IPS DF 4.7 (cell line): ENCODE measurements at regions not wholly inside any gene's neighbourhood (a gene's known extent, or its start where the extent isn't known, plus 50 kb on each side); places are given as distances from the start of the nearest gene placed in this dataset.

ENCODE experiments used
- DNase-seq: peaks from one replicate; pipeline ENCODE4 v3.0.0-alpha.2; 2013; ENCODE audit warnings: low spot score; ENCODE audit errors: extremely low read depth

GRCh38 chr7:25835197-25835596, 316.8 kb upstream of the NFE2L3 start:
- no peak for DNase-seq

- DNase-seq: no peak
Measured at GRCh38 chr7:25839084-25839769, 312.8 kb upstream of the NFE2L3 start.

GRCh38 chr7:25840209-25840792, 311.7 kb upstream of the NFE2L3 start:
- no peak for DNase-seq

GRCh38 chr7:25841575-25841974, 310.4 kb upstream of the NFE2L3 start:
- DNase-seq: no peak

- no peak for DNase-seq
Measured at GRCh38 chr7:25842201-25842733, 309.7 kb upstream of the NFE2L3 start.

GRCh38 chr7:25843467-25843866, 308.5 kb upstream of the NFE2L3 start:
- DNase-seq: no peak

- no peak for DNase-seq
Measured at GRCh38 chr7:25844102-25844870, 307.7 kb upstream of the NFE2L3 start.

GRCh38 chr7:25845464-25845863, 306.5 kb upstream of the NFE2L3 start:
- no peak for DNase-seq

- no peak for DNase-seq
Measured at GRCh38 chr7:25846722-25847121, 305.3 kb upstream of the NFE2L3 start.

- DNase-seq: no peak
Measured at GRCh38 chr7:25847336-25848070, 304.5 kb upstream of the NFE2L3 start.

- DNase-seq: no peak
Measured at GRCh38 chr7:25849500-25850184, 302.4 kb upstream of the NFE2L3 start.

- DNase-seq: no peak
Measured at GRCh38 chr7:25850216-25850615, 301.8 kb upstream of the NFE2L3 start.

- DNase-seq: no peak
Measured at GRCh38 chr7:25850735-25851134, 301.3 kb upstream of the NFE2L3 start.

- DNase-seq: no peak
Measured at GRCh38 chr7:25851332-25852210, 300.4 kb upstream of the NFE2L3 start.

- DNase-seq: no peak
Measured at GRCh38 chr7:25852211-25852938, 299.6 kb upstream of the NFE2L3 start.

- no peak for DNase-seq
Measured at GRCh38 chr7:25852939-25853271, 299.1 kb upstream of the NFE2L3 start.

GRCh38 chr7:25853314-25853713, 298.7 kb upstream of the NFE2L3 start:
- DNase-seq: no peak

- DNase-seq: no peak
Measured at GRCh38 chr7:25854059-25854458, 297.9 kb upstream of the NFE2L3 start.
